ENCODE measurements at regions not wholly inside any gene's neighbourhood (a gene's known extent, or its start where the extent isn't known, plus 50 kb on each side); places are given as distances from the start of the nearest gene placed in this dataset.

GRCh38 chr2:215658635-215659305 lies 222.9 kb upstream of the FN1 start (continued):
- TF ChIP-seq, protein P1, sequence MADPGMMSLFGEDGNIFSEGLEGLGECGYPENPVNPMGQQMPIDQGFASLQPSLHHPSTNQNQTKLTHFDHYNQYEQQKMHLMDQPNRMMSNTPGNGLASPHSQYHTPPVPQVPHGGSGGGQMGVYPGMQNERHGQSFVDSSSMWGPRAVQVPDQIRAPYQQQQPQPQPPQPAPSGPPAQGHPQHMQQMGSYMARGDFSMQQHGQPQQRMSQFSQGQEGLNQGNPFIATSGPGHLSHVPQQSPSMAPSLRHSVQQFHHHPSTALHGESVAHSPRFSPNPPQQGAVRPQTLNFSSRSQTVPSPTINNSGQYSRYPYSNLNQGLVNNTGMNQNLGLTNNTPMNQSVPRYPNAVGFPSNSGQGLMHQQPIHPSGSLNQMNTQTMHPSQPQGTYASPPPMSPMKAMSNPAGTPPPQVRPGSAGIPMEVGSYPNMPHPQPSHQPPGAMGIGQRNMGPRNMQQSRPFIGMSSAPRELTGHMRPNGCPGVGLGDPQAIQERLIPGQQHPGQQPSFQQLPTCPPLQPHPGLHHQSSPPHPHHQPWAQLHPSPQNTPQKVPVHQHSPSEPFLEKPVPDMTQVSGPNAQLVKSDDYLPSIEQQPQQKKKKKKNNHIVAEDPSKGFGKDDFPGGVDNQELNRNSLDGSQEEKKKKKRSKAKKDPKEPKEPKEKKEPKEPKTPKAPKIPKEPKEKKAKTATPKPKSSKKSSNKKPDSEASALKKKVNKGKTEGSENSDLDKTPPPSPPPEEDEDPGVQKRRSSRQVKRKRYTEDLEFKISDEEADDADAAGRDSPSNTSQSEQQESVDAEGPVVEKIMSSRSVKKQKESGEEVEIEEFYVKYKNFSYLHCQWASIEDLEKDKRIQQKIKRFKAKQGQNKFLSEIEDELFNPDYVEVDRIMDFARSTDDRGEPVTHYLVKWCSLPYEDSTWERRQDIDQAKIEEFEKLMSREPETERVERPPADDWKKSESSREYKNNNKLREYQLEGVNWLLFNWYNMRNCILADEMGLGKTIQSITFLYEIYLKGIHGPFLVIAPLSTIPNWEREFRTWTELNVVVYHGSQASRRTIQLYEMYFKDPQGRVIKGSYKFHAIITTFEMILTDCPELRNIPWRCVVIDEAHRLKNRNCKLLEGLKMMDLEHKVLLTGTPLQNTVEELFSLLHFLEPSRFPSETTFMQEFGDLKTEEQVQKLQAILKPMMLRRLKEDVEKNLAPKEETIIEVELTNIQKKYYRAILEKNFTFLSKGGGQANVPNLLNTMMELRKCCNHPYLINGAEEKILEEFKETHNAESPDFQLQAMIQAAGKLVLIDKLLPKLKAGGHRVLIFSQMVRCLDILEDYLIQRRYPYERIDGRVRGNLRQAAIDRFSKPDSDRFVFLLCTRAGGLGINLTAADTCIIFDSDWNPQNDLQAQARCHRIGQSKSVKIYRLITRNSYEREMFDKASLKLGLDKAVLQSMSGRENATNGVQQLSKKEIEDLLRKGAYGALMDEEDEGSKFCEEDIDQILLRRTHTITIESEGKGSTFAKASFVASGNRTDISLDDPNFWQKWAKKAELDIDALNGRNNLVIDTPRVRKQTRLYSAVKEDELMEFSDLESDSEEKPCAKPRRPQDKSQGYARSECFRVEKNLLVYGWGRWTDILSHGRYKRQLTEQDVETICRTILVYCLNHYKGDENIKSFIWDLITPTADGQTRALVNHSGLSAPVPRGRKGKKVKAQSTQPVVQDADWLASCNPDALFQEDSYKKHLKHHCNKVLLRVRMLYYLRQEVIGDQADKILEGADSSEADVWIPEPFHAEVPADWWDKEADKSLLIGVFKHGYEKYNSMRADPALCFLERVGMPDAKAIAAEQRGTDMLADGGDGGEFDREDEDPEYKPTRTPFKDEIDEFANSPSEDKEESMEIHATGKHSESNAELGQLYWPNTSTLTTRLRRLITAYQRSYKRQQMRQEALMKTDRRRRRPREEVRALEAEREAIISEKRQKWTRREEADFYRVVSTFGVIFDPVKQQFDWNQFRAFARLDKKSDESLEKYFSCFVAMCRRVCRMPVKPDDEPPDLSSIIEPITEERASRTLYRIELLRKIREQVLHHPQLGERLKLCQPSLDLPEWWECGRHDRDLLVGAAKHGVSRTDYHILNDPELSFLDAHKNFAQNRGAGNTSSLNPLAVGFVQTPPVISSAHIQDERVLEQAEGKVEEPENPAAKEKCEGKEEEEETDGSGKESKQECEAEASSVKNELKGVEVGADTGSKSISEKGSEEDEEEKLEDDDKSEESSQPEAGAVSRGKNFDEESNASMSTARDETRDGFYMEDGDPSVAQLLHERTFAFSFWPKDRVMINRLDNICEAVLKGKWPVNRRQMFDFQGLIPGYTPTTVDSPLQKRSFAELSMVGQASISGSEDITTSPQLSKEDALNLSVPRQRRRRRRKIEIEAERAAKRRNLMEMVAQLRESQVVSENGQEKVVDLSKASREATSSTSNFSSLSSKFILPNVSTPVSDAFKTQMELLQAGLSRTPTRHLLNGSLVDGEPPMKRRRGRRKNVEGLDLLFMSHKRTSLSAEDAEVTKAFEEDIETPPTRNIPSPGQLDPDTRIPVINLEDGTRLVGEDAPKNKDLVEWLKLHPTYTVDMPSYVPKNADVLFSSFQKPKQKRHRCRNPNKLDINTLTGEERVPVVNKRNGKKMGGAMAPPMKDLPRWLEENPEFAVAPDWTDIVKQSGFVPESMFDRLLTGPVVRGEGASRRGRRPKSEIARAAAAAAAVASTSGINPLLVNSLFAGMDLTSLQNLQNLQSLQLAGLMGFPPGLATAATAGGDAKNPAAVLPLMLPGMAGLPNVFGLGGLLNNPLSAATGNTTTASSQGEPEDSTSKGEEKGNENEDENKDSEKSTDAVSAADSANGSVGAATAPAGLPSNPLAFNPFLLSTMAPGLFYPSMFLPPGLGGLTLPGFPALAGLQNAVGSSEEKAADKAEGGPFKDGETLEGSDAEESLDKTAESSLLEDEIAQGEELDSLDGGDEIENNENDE (IDR thresholded peaks at IDR 0.05; ENCODE audit: insufficient replicate concordance, low read length): no peak
- TF ChIP-seq TEAD4 (IDR thresholded peaks at IDR 0.05; ENCODE audit: low read depth, low read length) (no peak), GTF2F1 (IDR thresholded peaks at IDR 0.05; ENCODE audit: borderline replicate concordance, low read depth, low read length) (no peak), ASH2L (IDR thresholded peaks at IDR 0.05; ENCODE audit: low read length) (no peak), POU5F1 (IDR thresholded peaks at IDR 0.05; ENCODE audit: low read depth, low read length) (no peak), BRCA1 (IDR thresholded peaks at IDR 0.05; ENCODE audit: low read depth, low read length) (no peak), GABPA (IDR thresholded peaks at IDR 0.05; ENCODE audit: borderline replicate concordance, insufficient read depth, low read length) (no peak)

All from H1 (cell line).